8988T (cell line): ENCODE measurements at regions not wholly inside any gene's neighbourhood (a gene's known extent, or its start where the extent isn't known, plus 50 kb on each side); places are given as distances from the start of the nearest gene placed in this dataset.
"Not testable (repeated sequence)": the region's sequence is repeated elsewhere in the genome, so short reads cannot be mapped to it uniquely, and the experiment has no call there.

Experiments used
- DNase-seq: peaks from one replicate; pipeline ENCODE4 v3.0.0; 2011

GRCh38 chr5:125660231-125660895, 762.8 kb upstream of the GRAMD2B start:
- no peak for DNase-seq

GRCh38 chr5:125661584-125661983, 761.6 kb upstream of the GRAMD2B start:
- DNase-seq = no peak

GRCh38 chr5:125668884-125669283, 754.3 kb upstream of the GRAMD2B start:
- no peak for DNase-seq

- DNase-seq = no peak
Observed at GRCh38 chr5:125673359-125673950, 749.8 kb upstream of the GRAMD2B start.

GRCh38 chr5:125679522-125679921, 743.7 kb upstream of the GRAMD2B start:
- DNase-seq = no peak

GRCh38 chr5:125683669-125684068, 739.5 kb upstream of the GRAMD2B start:
- no peak for DNase-seq

- no peak for DNase-seq
Observed at GRCh38 chr5:125685771-125686170, 737.4 kb upstream of the GRAMD2B start.

GRCh38 chr5:125691738-125692530, 731.3 kb upstream of the GRAMD2B start:
- not testable (repeated sequence) for DNase-seq

- DNase-seq = no peak
Observed at GRCh38 chr5:125695996-125696655, 727.1 kb upstream of the GRAMD2B start.

GRCh38 chr5:125696762-125697161, 726.4 kb upstream of the GRAMD2B start:
- DNase-seq = no peak

GRCh38 chr5:125698420-125698819, 724.8 kb upstream of the GRAMD2B start:
- DNase-seq = no peak

- DNase-seq = no peak
Observed at GRCh38 chr5:125699860-125700259, 723.3 kb upstream of the GRAMD2B start.

GRCh38 chr5:125700380-125700861, 722.8 kb upstream of the GRAMD2B start:
- DNase-seq = no peak

GRCh38 chr5:125703616-125704015, 719.6 kb upstream of the GRAMD2B start:
- no peak for DNase-seq

GRCh38 chr5:125704888-125705287, 718.3 kb upstream of the GRAMD2B start:
- no peak for DNase-seq

GRCh38 chr5:125708583-125708982, 714.6 kb upstream of the GRAMD2B start:
- DNase-seq = no peak

GRCh38 chr5:125710745-125711144, 712.5 kb upstream of the GRAMD2B start:
- DNase-seq = no peak

- DNase-seq = no peak
Observed at GRCh38 chr5:125712397-125712796, 710.8 kb upstream of the GRAMD2B start.

- DNase-seq = no peak
Observed at GRCh38 chr5:125713109-125713805, 710.0 kb upstream of the GRAMD2B start.

- DNase-seq = no peak
Observed at GRCh38 chr5:125715216-125715615, 708.0 kb upstream of the GRAMD2B start.

- DNase-seq = no peak
Observed at GRCh38 chr5:125717209-125717608, 706.0 kb upstream of the GRAMD2B start.

GRCh38 chr5:125719681-125720347, 703.4 kb upstream of the GRAMD2B start:
- DNase-seq = no peak
